Spleen (tissue), 11 donors: ENCODE measurements at regions not wholly inside any gene's neighbourhood (a gene's known extent, or its start where the extent isn't known, plus 50 kb on each side); places are given as distances from the start of the nearest gene placed in this dataset.

Experiments used
- DNase-seq: peaks from one replicate; pipeline ENCODE4 v3.0.0-alpha.2; 2020
- H3K27ac ChIP-seq, 8 donors: fragments of 200-600 bp; sonication (generic) in 7 of 8; 1 replicate in 4 of 8; 2 replicates in 4 of 8; pipeline versions ENCODE4 v1.5.0 to v1.8.0; 2016 to 2021; ENCODE audit warnings: inconsistent platforms in 4 of 8, mild to moderate bottlenecking in 4 of 8, moderate library complexity in 1 of 8
- H3K27me3 ChIP-seq, 7 donors: fragments of 200-600 bp; sonication (generic) in 6 of 7; replicated peaks in 1 of 7; 1 replicate in 4 of 7; 2 replicates in 3 of 7; pipeline versions ENCODE4 v1.5.0 to v1.8.0; 2016 to 2021; ENCODE audit warnings: inconsistent platforms in 3 of 7, mild to moderate bottlenecking in 1 of 7
- H3K36me3 ChIP-seq, 6 donors: fragments of 200-600 bp; sonication (generic) in 5 of 6; 1 replicate in 4 of 6; 2 replicates in 2 of 6; pipeline versions ENCODE4 v1.5.0 to v1.8.0; 2016 to 2021; ENCODE audit warnings: inconsistent platforms in 2 of 6
- H3K4me1 ChIP-seq, 6 donors: fragments of 200-600 bp; sonication (generic) in 5 of 6; 1 replicate in 3 of 6; 2 replicates in 3 of 6; pipeline versions ENCODE4 v1.5.0 to v1.8.0; 2016 to 2021; ENCODE audit warnings: inconsistent platforms in 3 of 6
- H3K4me3 ChIP-seq, 8 donors: fragments of 200-600 bp; sonication (generic) in 7 of 8; 1 replicate in 4 of 8; 2 replicates in 4 of 8; pipeline versions ENCODE4 v1.5.0 to v1.8.0; 2016 to 2021; ENCODE audit warnings: inconsistent platforms in 4 of 8, mild to moderate bottlenecking in 4 of 8, moderate library complexity in 2 of 8
- H3K9me3 ChIP-seq, 8 donors: fragments of 200-600 bp; sonication (generic) in 7 of 8; 1 replicate in 4 of 8; 2 replicates in 4 of 8; pipeline versions ENCODE4 v1.5.0 to v1.8.0; 2016 to 2021; ENCODE audit warnings: inconsistent platforms in 4 of 8
- CTCF ChIP-seq, 11 experiments: fragments of 200-600 bp in 7 of 11; fragments of 450-650 bp in 4 of 11; sonication (generic) in 4 of 11; IDR thresholded peaks in 8 of 11; conservative IDR thresholded peaks in 3 of 11; 1 replicate in 7 of 11; 2 replicates in 4 of 11; pipeline versions ENCODE4 v1.4.0 to v1.8.0; 2016 to 2021; ENCODE audit warnings: antibody characterized with exemption in 11 of 11, inconsistent platforms in 4 of 11, mild to moderate bottlenecking in 1 of 11
- POLR2A ChIP-seq, 3 donors: fragments of 450-650 bp; IDR thresholded peaks; one replicate each; pipeline ENCODE4 v1.5.1; 2017; ENCODE audit warnings: antibody characterized with exemption in 3 of 3, mild to moderate bottlenecking in 1 of 3
- POLR2AphosphoS5 ChIP-seq, 3 donors: sonication (generic); formaldehyde crosslinking; IDR thresholded peaks; one replicate each; pipeline ENCODE4 v1.5.1; 2017; ENCODE audit warnings: antibody characterized with exemption in 3 of 3
- WGBS, 5 donors: extraction: QIAGEN DNeasy Blood & Tissue Kit in 3 of 5; methylation state at CpG; one replicate each; pipeline versions ENCODE4 v1.1.5 to v1.1.7; 2013 to 2018; 5-methylcytosine and 5-hydroxymethylcytosine counted together
- intact Hi-C: fragments of 100-400 bp; cut with DNase I; formaldehyde crosslinking; loops from one replicate; pipeline ENCODE4 v1.15.0; 2023; ENCODE audit warnings: low total_unique reads
- donor health status: healthy with polysubstance abuse.
- donor health status: DM: no; HTN: no; CAD: no; lungs with moderate emphysema.
- donor health status: DM: no; HTN: no; CAD: no.
- donor health status: Bipolar disorder and iron deficiency.
- donor health status: healthy.
- donor health status: DM: no; HTN: no; CAD: no.
- donor health status: DM: yes; HTN: yes; CAD: no.

GRCh38 chr9:29806937-29807618, 2233.8 kb upstream of the C9orf72 start:
- Histone ChIP-seq H3K27ac (no peak overlapping the region), H3K4me1 (no peaks in the 10 kb centered on the region), H3K27me3 (no peaks in the 10 kb centered on the region), H3K9me3 (peaks cover 0 to 33% (median 23%) of the 10 kb centered on the region in 8 donors), H3K4me3 (no peak overlapping the region), H3K36me3 (no peaks in the 10 kb centered on the region)
- intact Hi-C loops = no loop called here
- 55 to 70% (median 62%) methylated on average over 3 of the region's 3 CpGs for WGBS, 5 donors
- DNase-seq = no peak
- no peak for TF ChIP-seq POLR2A (IDR thresholded peaks at IDR 0.05)
- TF ChIP-seq POLR2AphosphoS5 (IDR thresholded peaks at IDR 0.05) = no peak
- no peak for TF ChIP-seq CTCF (IDR thresholded peaks at IDR 0.05 in 8 of 11, conservative IDR thresholded peaks at IDR 0.05 in 3 of 11)

DNA sequence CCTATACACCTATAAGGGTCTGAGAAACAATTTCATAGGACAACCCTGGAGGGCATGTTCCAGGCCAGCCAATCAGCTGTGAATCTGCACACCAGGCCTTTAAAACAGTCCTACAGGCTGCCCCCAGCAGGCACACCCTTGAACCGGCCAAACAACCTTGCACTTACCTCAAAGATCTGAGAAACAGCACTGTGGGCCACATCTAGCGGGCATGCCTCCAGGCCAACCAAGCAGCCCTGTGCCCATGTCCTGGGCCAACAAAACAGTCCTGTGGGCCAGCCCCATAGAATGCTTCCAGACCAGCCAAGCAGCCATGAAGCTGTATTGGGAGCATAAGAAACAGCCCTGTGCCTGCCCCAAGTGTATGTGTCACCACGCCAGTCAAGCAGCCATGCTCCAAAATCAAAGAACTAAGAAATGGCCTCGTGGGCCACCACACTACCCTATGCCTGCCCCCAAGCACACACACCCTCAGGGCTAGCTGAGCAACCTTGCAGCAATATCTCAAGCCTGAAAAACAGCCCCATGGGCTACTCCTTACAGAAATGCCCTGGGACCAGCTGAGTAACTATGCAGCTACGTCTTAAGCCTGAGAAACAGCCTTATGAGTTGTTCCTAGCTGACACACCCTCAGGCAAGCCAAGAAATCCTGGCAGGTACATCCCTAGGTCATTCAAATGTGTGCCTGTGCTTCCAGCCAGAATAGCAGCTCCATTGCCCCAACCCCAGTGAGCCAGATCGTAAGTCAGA, 2243.8 kb upstream of the C9orf72 start:
- DNase-seq = peak; percentile 51
- no peak overlapping the region for H3K27ac ChIP-seq
- intact Hi-C loops = no loop called here
- no peaks in the 10 kb centered on the region for H3K27me3 ChIP-seq
- TF ChIP-seq POLR2A (IDR thresholded peaks at IDR 0.05) (no peak), CTCF (IDR thresholded peaks at IDR 0.05 in 8 of 11, conservative IDR thresholded peaks at IDR 0.05 in 3 of 11) (no peak), POLR2AphosphoS5 (IDR thresholded peaks at IDR 0.05) (no peak)
- WGBS, 5 donors = 58 to 84% (median 75%) methylated on average over 5 to 6 of the region's 6 CpGs
- no peak overlapping the region for H3K4me3 ChIP-seq
- peaks cover 0 to 63% (median 48%) of the 10 kb centered on the region in 8 donors for H3K9me3 ChIP-seq
- no peaks in the 10 kb centered on the region for H3K4me1 ChIP-seq
- no peaks in the 10 kb centered on the region for H3K36me3 ChIP-seq

GRCh38 chr9:29822458-29822857, 2249.2 kb upstream of the C9orf72 start:
- no peaks in the 10 kb centered on the region for H3K36me3 ChIP-seq
- no peak overlapping the region for H3K27ac ChIP-seq
- no peak overlapping the region for H3K4me3 ChIP-seq
- H3K27me3 ChIP-seq = no peaks in the 10 kb centered on the region
- 66 to 81% (median 79%) methylated on average over 3 of the region's 3 CpGs for WGBS, 5 donors
- no peak for DNase-seq
- TF ChIP-seq POLR2A (IDR thresholded peaks at IDR 0.05) (no peak), POLR2AphosphoS5 (IDR thresholded peaks at IDR 0.05) (no peak), CTCF (IDR thresholded peaks at IDR 0.05 in 8 of 11, conservative IDR thresholded peaks at IDR 0.05 in 3 of 11) (no peak)
- peaks cover 0 to 57% (median 47%) of the 10 kb centered on the region in 8 donors for H3K9me3 ChIP-seq
- no peaks in the 10 kb centered on the region for H3K4me1 ChIP-seq
- intact Hi-C loops = no loop called here

DNA sequence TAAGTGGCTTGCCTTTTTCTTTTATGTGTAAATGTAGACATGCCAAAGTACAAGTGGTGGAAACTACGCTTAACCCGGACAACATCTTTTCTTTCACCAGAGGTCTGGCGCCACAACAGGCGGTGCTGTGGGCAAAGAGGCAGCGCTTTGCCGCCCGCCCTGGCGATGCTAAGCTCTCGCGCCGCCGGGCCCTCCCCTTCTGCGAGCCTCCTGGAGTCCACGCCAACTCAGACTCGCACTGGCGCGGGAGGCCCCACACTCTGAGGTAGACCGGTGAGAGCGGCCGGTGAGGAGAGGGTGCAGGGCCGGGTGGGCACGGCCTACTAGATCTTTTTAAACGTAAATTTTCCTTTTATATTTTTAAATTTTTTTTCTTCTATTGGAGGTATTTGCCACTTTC, 2253.1 kb upstream of the C9orf72 start:
- Histone ChIP-seq H3K36me3 (no peaks in the 10 kb centered on the region), H3K27ac (no peak overlapping the region), H3K27me3 (no peaks in the 10 kb centered on the region), H3K4me1 (no peaks in the 10 kb centered on the region), H3K9me3 (peaks cover 0 to 34% (median 27%) of the 10 kb centered on the region in 8 donors), H3K4me3 (no peak overlapping the region)
- DNase-seq = peak; percentile 47
- no peak for TF ChIP-seq POLR2AphosphoS5 (IDR thresholded peaks at IDR 0.05)
- TF ChIP-seq POLR2A (IDR thresholded peaks at IDR 0.05) = no peak
- TF ChIP-seq CTCF (IDR thresholded peaks at IDR 0.05 in 8 of 11, conservative IDR thresholded peaks at IDR 0.05 in 3 of 11) = no peak
- intact Hi-C loops = no loop called here
- WGBS, 5 donors = 94 to 98% (median 96%) methylated on average over 23 of the region's 23 CpGs
